ENCODE measurements at regions not wholly inside any gene's neighbourhood (a gene's known extent, or its start where the extent isn't known, plus 50 kb on each side); places are given as distances from the start of the nearest gene placed in this dataset.

GRCh38 chr10:9010093-9010492, 955.6 kb downstream of the GATA3 start:
- TF ChIP-seq CTCF (IDR thresholded peaks at IDR 0.05; ENCODE audit: insufficient read depth, low read depth, low read length): no peak
- DNase-seq (ENCODE audit: low read depth): no peak
- H3K4me3 ChIP-seq (ENCODE audit: low read depth, low read length): no peak overlapping the region

GRCh38 chr10:9010931-9011670, 956.6 kb downstream of the GATA3 start:
- TF ChIP-seq CTCF (IDR thresholded peaks at IDR 0.05; ENCODE audit: insufficient read depth, low read depth, low read length): no peak
- H3K4me3 ChIP-seq (ENCODE audit: low read depth, low read length): no peak overlapping the region
- DNase-seq (ENCODE audit: low read depth): no peak

- no peak overlapping the region for H3K4me3 ChIP-seq (ENCODE audit: low read depth, low read length)
- TF ChIP-seq CTCF (IDR thresholded peaks at IDR 0.05; ENCODE audit: insufficient read depth, low read depth, low read length): no peak
- no peak for DNase-seq (ENCODE audit: low read depth)
These were observed 957.8 kb downstream of the GATA3 start for GRCh38 chr10:9012312-9012711.

GRCh38 chr10:9015005-9015404, 960.5 kb downstream of the GATA3 start:
- no peak overlapping the region for H3K4me3 ChIP-seq (ENCODE audit: low read depth, low read length)
- DNase-seq (ENCODE audit: low read depth): no peak
- no peak for TF ChIP-seq CTCF (IDR thresholded peaks at IDR 0.05; ENCODE audit: insufficient read depth, low read depth, low read length)

GRCh38 chr10:9015447-9015846, 961.0 kb downstream of the GATA3 start:
- no peak for TF ChIP-seq CTCF (IDR thresholded peaks at IDR 0.05; ENCODE audit: insufficient read depth, low read depth, low read length)
- H3K4me3 ChIP-seq (ENCODE audit: low read depth, low read length): no peak overlapping the region
- DNase-seq (ENCODE audit: low read depth): no peak

- TF ChIP-seq CTCF (IDR thresholded peaks at IDR 0.05; ENCODE audit: insufficient read depth, low read depth, low read length): no peak
- no peak for DNase-seq (ENCODE audit: low read depth)
- H3K4me3 ChIP-seq (ENCODE audit: low read depth, low read length): no peak overlapping the region
These were observed 962.4 kb downstream of the GATA3 start for GRCh38 chr10:9016930-9017329.
